ENCODE measurements at regions not wholly inside any gene's neighbourhood (a gene's known extent, or its start where the extent isn't known, plus 50 kb on each side); places are given as distances from the start of the nearest gene placed in this dataset.

DNA sequence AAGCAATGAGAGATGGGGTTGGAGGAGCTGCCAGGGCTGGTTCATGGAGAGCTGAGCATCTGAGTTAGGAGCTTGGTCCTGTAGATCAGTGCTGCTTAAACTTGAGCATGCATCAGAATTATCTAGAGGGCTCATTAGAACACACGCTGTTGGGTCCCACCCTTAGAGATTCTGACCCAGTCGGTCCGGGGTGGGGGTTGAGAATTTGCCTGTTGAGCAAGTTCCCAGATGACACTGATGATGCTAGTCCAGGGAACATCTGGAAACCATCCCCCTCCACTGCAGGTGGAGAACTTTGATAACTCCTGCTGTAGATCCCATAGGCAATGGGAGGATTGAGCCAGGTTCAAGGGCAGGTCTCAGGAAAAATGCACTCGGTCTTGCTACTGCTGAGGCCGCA is 158.0 kb upstream of the KLF4 start:
- Histone ChIP-seq H3K4me1 (peaks cover 0 to 6% (median 0%) of the 10 kb centered on the region in 3 donors), H3K4me3 (no peak overlapping the region), H3K27ac (no peak overlapping the region), H3K9me3 (no peaks in the 10 kb centered on the region), H3K36me3 (no peaks in the 10 kb centered on the region), H3K27me3 (no peaks in the 10 kb centered on the region)
- no peak for TF ChIP-seq POLR2A (IDR thresholded peaks at IDR 0.05)
- TF ChIP-seq, protein P1, sequence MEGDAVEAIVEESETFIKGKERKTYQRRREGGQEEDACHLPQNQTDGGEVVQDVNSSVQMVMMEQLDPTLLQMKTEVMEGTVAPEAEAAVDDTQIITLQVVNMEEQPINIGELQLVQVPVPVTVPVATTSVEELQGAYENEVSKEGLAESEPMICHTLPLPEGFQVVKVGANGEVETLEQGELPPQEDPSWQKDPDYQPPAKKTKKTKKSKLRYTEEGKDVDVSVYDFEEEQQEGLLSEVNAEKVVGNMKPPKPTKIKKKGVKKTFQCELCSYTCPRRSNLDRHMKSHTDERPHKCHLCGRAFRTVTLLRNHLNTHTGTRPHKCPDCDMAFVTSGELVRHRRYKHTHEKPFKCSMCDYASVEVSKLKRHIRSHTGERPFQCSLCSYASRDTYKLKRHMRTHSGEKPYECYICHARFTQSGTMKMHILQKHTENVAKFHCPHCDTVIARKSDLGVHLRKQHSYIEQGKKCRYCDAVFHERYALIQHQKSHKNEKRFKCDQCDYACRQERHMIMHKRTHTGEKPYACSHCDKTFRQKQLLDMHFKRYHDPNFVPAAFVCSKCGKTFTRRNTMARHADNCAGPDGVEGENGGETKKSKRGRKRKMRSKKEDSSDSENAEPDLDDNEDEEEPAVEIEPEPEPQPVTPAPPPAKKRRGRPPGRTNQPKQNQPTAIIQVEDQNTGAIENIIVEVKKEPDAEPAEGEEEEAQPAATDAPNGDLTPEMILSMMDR (IDR thresholded peaks at IDR 0.05): no peak
- no peak for DNase-seq
- intact Hi-C loops (cut with DNase I): no loop called here
- 93 to 97% methylated on average over 5 of the region's 5 CpGs for WGBS, 2 donors

DNA sequence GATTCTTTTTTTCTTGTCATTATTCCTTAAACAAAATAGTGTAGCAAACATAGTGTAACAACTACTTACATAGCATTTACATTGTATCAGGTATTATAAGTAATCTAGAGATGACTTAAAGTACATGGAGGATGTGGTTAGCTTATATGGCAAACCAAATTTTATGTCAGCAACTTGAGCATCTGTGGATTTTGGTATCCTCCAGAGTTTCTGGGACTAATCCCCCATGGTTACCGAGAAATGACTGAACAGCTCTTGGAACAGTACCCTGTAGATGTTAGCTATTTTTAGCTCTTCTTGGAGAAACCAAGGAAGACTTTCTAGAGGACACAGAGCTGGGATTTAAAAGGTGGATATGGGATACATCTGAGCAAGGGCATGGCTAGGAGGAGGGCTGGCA is 157.6 kb upstream of the KLF4 start:
- no peaks in the 10 kb centered on the region for H3K9me3 ChIP-seq
- no peaks in the 10 kb centered on the region for H3K36me3 ChIP-seq
- H3K4me1 ChIP-seq: peaks cover 0 to 6% (median 0%) of the 10 kb centered on the region in 3 donors
- H3K27me3 ChIP-seq: no peaks in the 10 kb centered on the region
- TF ChIP-seq, protein P1 (IDR thresholded peaks at IDR 0.05): no peak
- no peak for TF ChIP-seq POLR2A (IDR thresholded peaks at IDR 0.05)
- no peak overlapping the region for H3K27ac ChIP-seq
- intact Hi-C loops (cut with DNase I): no loop called here
- H3K4me3 ChIP-seq: no peak overlapping the region
- no peak for DNase-seq
- WGBS, 2 donors: 69 to 88% methylated on average over 1 of the region's 1 CpG

DNA sequence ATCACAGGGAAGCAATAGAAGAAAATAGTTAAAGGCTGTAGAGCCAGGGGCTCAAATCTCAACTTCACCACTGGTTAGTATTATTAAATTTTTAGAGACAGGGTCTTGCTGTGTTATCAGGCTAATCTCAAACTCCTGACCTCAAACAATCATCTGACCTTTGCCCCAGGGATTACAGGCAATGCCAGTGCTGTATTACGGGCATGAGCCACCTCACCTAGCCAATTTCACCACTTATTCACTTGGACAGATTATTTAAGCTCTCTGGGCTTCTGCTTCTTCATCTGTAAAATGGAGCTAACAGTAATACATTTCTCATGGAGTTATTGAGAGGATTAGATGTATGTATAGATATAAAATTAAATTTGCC is 155.9 kb upstream of the KLF4 start:
- no peak for TF ChIP-seq POLR2A (IDR thresholded peaks at IDR 0.05)
- TF ChIP-seq, protein P1 (IDR thresholded peaks at IDR 0.05): no peak
- Histone ChIP-seq H3K9me3 (no peaks in the 10 kb centered on the region), H3K4me3 (no peak overlapping the region), H3K27me3 (no peaks in the 10 kb centered on the region), H3K4me1 (peaks cover 0 to 6% (median 0%) of the 10 kb centered on the region in 3 donors), H3K36me3 (no peaks in the 10 kb centered on the region), H3K27ac (peak overlapping the region in 1 of 4 donors; percentile 22)
- intact Hi-C loops (cut with DNase I): no loop called here
- 61 to 76% methylated on average over 1 of the region's 1 CpG for WGBS, 2 donors
- no peak for DNase-seq

DNA sequence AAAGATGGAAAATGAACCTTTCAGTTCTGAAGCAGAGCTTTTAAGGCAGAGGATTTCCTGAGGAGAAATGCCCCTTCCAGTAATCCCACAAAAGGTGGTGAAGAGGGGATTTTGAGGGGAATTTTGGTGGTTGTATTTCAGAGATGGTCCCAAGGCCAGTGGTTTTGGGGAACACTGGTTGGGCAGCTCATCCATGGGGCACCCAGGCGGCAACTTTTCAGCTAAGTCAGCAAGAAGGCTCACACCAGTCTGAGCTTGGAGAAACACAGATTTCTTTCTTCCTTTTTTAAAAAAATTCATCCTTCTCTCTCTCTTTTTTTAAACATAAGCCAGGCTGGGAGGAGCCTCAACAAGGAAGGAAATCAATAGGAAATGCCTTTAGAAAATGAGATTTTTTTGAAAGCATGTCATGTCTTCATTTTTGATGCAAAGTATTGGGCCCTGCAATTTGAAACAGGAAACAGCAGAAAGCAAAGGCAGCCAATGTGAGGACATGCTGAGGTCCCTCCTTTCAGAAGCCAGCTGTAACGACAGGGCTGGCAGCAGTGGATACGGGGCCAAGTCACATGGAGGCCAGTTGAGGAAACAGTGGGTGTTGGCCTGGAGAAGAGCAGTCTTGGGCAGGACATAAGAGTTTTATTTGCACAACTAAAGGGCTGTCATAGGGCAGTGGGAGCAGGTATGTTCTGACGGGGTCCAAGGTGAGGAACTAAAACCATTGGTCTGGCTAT is 155.3 kb upstream of the KLF4 start:
- H3K36me3 ChIP-seq: no peaks in the 10 kb centered on the region
- H3K27ac ChIP-seq: peak overlapping the region in 1 of 4 donors; percentile 32
- no peak for TF ChIP-seq POLR2A (IDR thresholded peaks at IDR 0.05)
- H3K4me1 ChIP-seq: peaks cover 0 to 6% (median 0%) of the 10 kb centered on the region in 3 donors
- H3K4me3 ChIP-seq: no peak overlapping the region
- intact Hi-C loops (cut with DNase I): no loop called here
- H3K27me3 ChIP-seq: no peaks in the 10 kb centered on the region
- DNase-seq: no peak
- WGBS, 2 donors: 45 to 53% methylated on average over 4 of the region's 4 CpGs
- no peaks in the 10 kb centered on the region for H3K9me3 ChIP-seq

DNA sequence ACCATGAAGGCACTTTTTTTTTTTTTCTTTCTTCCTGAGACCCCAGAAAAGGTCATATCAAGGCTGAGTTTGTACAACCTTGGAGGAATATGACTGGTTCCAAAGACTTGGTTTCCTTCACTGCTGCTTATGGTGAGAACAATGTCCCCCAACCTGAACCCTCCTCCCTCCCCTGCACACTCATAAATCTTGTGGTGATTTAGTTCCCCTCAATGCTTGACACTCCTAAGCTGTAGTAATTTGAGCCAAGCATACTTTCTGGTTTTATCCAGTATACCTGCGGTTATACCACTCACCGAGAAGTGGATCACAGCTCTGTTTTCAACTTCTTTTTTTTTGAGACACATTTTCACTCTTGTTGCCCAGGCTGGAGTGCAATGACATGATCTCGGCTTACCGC is 149.9 kb upstream of the KLF4 start:
- 75 to 90% methylated on average over 4 of the region's 4 CpGs for WGBS, 2 donors
- Histone ChIP-seq H3K4me3 (no peak overlapping the region), H3K4me1 (peaks cover 7 to 29% (median 21%) of the 10 kb centered on the region in 3 donors), H3K36me3 (no peaks in the 10 kb centered on the region), H3K27me3 (peaks cover 0 to 8% (median 0%) of the 10 kb centered on the region in 4 donors), H3K9me3 (no peaks in the 10 kb centered on the region), H3K27ac (peak overlapping the region in 2 of 4 donors; percentile 88 to 91)
- intact Hi-C loops (cut with DNase I): loop anchor here (5.0 kb wide), 1 partner anchor 152 kb away; the partner anchor contains the start of gene KLF4
- TF ChIP-seq, protein P1 (IDR thresholded peaks at IDR 0.05): no peak
- TF ChIP-seq POLR2A (IDR thresholded peaks at IDR 0.05): no peak
- DNase-seq: no peak
